NCI-H1694 treated with DMSO at 0.1 percent for 48 hours (cell line): ENCODE measurements at regions not wholly inside any gene's neighbourhood (a gene's known extent, or its start where the extent isn't known, plus 50 kb on each side); places are given as distances from the start of the nearest gene placed in this dataset.
"Not testable (repeated sequence)": the region's sequence is repeated elsewhere in the genome, so short reads cannot be mapped to it uniquely, and the experiment has no call there.

Experiments
- DNase-seq: peaks from one replicate; lab custom pipeline; 2025; lab: John Stamatoyannopoulos, UW

DNA sequence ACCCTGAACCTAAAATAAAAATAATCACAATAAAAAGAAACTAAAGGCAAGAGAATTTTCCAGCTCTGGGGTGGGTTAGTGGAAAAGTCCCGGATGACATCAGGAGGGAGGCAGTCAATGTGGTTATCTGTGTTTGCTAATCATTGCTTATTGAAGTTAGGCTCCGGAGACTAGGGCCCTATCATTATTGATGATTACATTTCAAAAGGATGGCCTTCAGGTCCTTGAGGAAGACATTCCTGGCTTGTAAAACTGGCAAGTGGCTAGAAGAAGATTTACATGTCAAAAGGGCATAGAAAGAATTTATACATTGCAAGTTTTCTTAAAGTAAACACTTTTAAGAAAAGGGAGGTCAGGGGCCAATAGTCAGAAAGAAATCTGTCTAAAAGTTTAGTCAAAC is 123.4 kb downstream of the POSTN start:
- no peak for DNase-seq

DNA sequence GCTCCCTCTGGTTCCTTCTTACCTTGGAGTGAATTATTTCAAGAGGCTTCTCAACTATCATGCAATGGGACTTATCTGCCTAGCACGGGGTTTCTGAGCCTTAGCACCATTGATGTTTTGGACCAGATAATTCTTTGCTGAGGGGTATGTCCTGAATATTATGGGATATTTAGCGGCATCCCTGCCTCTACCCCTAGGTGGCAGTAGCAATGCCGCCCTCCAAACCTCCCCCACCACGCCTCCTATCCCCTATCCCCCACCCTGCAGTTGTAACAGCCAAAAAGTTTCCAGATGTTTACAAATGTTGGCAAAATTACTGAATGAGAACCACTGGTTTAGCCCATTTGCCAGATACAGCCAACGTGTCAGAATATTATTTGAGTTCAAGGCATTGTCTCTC is 125.5 kb downstream of the POSTN start:
- no peak for DNase-seq

DNA sequence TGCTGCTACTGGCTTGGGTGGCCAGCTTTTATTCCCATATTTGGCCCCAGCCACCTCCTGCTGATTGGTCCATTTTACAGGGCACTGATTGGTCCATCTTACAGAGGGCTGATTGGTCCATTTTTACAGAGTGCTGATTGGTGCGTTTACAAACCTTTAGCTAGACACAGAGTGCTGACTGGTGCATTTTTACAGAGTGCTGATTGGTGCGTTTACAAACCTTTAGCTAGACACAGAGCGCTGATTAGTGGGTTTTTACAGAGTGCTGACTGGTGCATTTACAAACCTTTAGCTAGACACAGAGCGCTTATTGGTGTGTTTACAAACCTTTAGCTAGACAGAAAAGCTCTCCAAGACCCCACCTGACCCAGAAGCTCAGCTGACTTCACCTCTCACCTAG is 126.3 kb downstream of the POSTN start:
- not testable (repeated sequence) for DNase-seq

DNA sequence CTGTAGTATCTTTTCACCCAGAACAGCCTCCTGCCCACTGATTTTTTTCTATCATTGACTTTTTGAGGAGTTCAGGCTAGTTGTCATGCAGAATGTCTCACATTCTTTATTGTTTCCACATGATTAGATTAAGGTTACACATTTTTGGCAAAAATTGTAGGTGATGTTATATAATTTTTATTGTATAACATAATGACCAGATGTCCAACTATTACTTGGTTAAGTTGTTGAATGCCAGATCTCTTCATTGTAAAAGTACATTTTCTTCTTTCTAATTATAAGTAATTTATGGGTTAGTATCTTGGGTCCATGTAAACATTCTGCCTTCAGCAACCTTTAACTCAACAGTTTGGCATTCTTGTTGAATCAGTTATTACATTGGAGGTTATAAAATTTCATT is 138.4 kb downstream of the POSTN start:
- DNase-seq = no peak

DNA sequence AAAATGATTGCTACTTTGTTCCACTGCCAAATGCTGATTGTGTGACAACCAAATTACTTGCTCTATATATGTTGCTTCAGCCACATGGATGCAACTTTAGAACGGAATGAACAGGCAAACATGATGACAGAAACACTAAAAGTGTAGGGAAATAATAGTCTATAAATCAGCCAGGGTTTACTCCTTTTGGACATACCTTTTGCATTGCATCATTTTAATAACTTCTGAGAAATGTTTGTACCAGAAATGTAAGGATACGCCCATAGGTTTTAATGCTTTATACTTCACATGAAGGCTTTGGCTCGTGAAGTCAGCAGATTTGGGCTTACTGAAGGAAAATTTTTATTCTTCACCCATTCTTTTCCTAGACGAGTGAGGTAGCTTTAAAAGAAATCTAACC is 141.0 kb downstream of the POSTN start:
- no peak for DNase-seq

DNA sequence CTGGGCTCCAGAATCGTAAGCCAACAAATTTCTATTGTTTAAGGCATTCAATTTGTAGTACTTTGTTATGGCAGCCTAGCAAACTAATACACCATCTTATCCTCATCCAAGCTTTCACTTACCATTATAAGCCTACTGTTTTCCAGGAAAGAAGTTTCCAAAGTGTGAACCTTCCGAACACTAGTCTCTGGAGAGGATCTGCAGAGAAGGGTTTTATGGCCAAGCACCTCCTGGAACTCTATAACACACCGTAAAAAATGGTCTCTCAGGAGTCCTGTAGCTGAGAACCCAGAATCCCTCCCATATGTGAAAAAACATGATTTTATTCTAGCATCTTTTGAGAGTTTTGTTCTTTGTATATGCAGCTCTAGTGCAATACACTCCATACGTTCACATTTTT is 142.1 kb downstream of the POSTN start:
- no peak for DNase-seq

DNA sequence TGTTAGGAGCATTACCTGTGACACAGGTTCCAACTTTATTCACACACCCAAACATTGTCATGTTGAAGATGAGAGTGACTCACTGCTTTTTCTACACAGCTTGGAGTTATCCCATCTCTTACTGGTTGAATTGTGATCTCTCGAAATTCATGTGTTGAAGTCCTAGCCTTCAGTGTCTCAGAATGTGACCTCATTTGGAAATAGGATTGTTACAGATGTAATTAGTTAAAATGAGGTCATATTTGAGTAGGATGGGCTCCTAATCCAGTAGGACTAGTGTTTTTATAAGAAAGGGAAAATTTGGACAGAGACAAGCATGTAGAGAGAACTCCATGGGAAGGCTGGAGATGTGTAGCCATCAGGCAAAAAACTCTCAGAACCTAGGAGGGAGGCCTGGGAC is 142.5 kb downstream of the POSTN start:
- no peak for DNase-seq

DNA sequence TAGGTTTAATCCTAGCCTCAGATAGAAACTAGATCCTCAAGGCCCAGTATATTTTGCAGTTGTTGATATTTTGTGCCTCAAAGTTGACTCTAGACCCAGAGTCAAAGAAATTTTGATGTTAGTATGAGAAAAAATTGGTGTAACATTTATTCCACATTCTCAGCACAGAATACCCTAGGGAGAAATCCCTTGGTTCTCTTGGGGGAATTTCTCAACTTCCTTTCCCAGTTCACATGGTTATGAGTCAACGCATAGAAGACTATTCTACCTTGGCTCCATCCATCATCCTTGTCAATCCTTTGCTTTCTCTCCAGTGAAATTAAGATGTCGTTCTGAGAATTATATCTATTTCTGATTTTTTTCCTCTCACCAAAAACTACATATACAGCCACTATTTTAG is 145.3 kb downstream of the POSTN start:
- DNase-seq = no peak

DNA sequence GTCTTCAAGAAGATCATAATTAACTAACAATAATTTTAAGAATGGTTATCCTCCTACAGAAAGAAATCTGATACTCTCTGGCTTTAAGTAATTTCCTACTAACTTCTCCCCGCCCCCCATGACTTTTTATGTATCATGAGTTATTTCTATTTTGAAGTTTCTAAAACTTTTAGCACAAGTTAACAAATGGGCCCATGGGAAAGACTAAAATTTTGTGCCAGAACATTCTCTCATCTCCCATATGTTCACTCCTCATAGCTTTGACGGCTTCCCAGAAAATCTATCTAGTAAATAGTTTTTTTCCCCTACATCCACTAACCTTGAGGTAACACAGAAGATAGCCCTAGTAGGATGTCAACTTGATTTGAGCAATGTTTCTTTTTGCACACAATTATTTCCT is 148.3 kb downstream of the POSTN start:
- DNase-seq = no peak

DNA sequence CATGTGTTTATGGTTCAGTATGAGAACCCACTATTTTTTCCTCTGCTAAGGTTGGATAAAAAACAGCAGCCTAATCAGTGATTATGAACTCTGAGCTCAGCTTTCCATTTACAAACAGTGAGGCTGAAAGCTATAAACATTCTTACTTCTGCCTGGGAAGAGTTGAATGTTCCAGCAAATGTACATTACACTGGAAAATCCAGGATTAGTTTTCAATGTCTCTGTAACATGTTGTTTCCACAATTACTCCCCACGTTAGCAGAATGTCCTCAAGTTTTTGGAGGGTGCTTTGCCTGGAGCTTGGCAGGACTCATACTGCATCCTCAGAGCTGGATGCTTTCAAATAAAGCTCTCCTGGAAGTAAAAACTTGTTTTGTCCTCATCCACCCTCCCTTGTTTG is 150.4 kb downstream of the POSTN start:
- no peak for DNase-seq

DNA sequence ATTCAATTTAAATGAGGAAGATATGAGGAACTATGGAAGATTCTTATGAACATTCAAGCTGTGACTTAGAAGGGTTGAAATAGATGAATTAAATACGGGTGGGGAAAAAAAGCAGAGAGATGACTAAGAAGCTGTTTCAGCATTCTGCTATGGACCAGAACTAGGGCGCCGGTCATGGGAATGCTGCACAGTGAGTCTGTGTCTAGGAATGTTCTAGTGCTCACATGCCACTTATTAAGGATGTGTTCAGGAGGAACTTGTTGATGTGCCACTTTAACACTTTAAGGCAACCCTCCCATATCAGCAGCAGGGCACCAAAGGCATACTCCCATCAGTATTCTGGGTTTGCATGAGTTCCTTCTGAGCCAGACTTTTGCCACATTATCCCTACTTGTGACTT is 152.1 kb downstream of the POSTN start:
- DNase-seq = no peak

DNA sequence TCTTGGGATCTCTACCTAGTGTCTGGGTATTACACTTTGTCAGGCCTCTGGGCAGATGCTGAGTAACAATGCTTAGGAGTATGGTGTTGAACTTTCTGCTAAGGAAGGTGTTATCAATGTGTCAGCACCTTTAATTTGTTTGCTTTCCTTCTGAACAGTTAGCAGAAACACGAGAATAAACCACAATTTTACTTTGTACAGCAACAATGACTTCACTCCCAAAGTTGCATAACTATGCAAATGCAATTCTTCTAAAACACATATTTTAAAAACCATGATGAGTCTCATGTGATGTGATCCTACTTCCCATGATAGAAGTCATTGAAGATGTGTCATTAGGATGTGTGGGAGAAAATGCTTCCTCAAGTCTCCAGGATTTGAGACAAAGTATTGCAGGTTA is 155.0 kb downstream of the POSTN start:
- DNase-seq = no peak

DNA sequence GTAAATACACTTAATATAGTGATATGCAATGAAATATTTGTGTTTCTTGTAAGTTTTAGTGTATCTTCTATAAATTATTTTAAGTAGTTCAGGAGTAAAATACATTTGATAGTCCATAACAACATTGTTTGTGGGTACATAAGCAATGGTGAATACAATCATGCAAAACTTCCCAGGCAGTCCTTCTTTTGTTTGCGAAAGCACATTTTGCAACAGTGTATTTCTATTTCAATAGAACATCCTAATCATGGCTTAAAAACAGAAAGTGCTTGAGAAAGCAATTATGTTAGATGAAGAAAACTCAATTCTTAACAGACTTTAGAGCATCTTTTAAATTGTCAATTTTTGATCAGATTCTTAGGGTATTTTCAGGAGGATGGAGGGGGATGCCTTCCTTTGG is 155.6 kb downstream of the POSTN start:
- DNase-seq = no peak

DNA sequence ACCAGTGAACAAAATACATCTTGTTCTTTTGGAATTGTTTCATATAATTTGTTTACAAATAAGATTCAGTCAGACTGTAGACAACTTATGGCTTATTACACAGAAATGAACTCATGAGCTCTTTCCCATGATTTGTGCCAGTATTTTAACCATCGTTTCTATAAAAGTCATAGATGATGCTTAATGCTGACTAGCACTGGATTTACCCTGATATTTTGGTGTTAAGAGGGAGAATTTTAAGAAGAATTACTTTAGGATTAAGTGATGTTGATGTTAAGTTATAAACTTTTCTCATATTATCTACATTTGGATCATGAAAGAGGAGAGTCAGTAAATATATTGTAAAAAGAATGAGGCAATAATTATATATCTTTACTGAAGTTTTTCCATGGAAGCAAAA is 162.7 kb downstream of the POSTN start:
- no peak for DNase-seq

DNA sequence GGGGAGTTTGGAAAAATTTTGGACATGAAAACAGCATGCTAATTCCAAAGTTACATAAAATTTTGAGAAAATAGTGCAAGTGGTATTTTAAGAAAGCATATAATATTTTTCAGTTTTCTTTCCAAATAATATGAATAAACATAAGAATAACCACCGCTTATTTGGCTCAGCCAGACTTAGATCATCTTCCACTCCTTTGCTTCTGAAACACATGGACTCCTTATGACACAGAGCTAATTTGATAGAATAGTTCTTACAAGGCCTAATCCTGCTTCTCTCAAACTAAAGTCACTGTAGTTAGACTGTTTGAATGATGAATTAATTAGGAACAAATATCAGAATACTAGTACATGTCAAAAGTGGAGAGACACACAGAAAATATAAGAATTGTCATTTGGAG is 165.5 kb downstream of the POSTN start:
- DNase-seq = no peak

DNA sequence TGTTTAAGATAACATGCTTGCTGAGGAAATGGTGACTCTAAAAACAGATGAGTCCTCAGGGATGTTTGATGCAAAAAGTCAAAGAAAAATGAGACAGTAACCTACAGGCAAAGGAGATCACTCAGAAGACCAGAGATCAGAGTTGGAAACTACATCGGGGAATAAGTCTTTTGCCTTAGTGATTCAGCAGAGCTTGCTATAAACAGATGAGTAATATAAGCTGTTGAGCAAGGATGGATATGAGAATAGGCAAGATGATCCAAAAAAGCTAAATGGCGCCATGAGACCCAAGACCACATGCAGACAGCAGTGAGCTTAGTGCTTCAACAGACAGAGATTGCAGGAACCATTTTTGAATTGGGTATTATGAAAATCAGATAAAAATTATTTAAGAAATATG is 168.6 kb downstream of the POSTN start:
- no peak for DNase-seq

DNA sequence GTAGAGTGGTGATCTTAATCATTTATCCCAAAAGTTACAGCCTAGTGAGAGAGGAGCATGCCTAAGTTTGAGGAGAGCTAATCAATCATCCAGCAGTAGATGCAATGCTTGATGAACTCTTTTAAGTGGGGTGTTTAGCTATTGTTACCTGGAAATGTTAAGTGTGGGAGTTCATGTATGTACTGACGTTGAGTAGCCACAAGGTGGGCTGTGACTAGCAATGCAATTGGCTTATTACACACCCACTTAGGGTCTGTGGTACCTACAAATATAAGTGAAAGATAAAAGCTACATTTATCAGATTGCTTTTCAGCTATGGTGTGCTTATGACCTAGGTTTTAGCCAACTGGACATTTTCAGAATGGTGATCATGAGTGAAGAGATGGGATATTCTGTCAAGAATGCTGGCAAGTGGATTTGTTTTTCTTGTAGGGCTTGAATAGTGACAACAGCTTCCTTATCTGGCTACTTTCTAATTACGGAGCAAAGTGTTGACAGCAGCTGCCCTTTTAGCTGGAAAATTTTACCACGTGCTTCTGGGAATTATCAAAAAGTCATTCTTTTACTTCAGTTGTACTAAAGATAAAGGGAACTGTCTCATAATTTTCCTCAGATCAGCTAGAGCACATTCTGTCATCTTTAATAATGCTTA is 170.6 kb downstream of the POSTN start:
- DNase-seq = no peak

DNA sequence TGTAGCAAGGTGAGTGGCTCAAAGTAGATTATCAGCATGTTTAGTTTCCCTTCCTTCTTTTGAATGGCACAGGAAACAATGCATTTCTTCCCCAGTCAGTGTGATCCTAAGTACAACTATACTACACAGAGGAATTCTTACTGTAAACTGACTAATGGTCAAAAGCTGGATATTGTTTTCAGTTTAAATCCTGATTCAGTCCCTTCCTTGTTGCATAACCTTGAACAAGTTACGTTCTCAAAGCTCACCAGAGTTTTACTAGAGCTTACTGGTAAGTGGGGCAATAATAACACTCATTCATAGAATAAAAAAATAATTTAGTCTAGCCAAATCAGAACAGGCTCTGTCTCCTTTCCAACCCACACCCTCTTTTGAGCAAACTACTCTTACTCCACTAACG is 180.1 kb downstream of the POSTN start:
- DNase-seq = no peak

DNA sequence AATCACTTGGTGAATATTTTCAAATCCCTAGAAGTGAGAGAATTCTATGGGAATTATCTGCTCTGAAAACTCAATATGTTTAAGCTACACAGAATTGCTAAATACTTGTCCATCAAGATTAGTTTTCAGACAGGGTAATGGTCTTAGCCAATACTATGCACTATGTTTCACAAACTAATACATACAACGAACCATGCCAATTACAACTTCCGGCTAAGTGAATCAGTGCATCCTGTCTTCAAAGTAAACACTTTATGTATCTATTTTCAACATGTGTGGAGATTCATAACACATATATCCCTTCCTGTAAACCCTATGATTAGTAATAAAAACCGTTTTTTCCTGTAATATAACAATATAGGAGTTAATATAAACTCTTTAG is 181.5 kb downstream of the POSTN start:
- no peak for DNase-seq

DNA sequence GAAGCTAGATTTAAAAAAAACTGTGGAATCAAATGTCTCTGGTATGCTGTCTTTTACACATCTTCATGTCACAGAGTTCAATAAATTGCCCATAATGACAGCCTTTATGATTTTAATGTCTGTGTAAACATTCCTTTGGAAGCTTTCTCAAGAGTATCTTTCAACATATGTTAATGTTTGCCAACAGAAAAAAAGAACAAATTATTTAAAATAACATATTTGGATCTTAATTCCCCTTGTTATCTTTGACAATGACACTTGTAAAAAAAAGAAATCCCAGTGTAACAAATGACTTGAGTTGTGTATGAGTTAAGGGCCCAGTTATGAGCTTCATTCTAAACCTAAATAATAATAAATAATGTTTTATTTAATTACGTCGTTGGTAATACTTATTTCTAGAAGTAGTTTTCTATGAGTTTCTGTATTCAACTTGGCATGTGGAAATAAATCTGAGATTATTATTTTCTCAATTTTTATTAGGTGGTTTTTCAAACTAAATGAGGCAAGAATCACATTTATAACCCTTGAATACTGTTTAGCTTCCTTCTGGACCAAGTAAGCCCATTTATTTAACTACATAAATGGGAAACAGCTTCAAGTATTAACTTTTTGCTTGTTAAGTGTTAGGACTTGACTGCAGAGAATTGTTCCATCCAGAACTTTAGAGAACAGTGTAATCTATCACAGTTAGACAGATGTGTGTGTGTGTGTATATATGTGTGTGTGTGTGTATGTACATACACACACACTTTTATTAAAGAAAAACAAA is 182.1 kb downstream of the POSTN start:
- DNase-seq = no peak

DNA sequence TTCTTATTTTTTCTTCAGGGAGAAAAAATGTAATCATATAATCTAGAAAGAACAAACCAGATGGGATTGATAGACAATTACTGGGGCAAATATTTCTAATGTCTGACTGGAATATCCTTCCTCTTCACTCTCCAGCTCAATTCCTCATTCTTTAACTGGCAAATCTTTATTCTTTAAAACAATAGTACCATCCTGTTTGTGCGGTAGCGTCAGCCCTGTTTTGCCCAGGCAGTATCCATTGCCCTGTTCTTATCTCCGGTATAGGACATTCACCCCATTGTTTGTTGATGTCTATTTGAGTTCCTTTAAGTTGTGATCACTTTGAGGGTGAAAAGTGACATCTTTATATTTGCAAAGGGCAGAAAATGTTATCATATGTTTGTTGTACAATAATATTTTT is 185.4 kb downstream of the POSTN start:
- no peak for DNase-seq

DNA sequence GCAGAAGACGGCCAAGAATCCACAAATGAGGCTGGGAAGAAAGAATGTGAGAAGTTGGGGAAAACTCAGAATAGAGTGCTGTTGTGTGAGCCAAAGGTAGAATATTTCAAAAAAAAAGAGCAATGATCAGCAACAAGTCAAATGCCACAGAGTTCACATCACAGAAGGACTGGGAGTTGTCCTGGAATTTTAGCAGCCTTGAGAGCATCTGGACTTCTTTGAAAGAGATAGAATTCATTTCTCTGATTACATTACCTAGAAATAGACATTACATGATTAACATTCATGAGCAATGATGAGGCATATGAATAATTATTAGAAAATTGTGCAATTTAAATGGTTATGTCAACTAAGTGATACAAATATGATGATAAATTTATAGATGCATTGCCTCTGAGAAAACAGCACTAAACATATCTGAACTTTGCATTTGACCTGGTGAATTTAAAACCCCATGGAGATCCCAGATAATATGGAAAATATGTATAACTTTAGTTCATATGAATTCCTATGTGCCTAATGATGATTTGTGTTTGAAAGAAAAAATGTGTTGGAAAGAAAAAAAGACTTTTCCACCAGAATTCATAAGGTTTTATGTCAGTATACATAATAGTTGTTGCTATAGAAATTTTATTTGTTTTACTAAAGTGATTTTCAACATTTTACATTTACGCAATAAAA is 186.2 kb downstream of the POSTN start:
- DNase-seq = no peak

DNA sequence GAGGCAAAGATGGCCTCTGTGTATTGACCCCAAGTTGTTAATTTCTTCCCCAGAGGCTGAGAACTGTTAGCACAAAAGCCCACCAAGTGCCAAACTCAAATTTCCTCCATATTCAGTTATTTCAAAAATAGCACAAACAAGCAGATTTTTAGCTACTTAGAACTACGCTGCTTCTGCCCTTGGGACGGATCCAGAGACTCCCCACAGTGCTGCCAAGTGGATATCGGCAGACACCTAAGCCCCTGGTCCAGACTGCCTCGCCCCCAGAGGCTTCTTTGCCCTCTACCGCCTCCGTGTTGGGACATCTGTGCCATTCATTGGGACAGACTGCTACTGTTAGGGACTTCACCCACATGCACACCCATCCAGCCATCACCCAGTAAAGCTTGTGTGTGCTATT is 188.3 kb downstream of the POSTN start:
- DNase-seq = no peak

DNA sequence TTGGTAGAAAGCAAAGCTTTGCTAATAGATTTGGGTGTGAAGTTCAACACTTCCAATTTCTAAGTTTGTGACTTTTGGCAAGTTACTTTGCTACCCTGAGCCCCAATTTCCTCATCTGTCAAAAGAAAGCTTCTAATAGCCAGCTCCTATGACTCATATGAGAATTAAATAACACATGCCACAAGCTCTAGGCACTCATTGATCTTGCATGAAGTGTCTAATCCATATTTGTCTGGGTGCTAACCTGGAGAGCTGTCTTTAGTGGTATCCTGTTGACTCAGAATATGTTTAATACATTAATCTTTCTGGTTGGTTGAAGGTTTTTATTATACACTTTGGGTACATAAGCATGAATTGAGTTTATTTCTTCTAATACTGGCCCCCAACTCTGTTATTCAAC is 188.8 kb downstream of the POSTN start:
- DNase-seq = no peak
